B cell (primary cell): ENCODE measurements at regions not wholly inside any gene's neighbourhood (a gene's known extent, or its start where the extent isn't known, plus 50 kb on each side); places are given as distances from the start of the nearest gene placed in this dataset.

Experiments
- ATAC-seq: fragments of 200-7000 bp; cut with Tn5 transposase; one replicate; pipeline ENCODE4 v1.10.0; 2021; ENCODE audit warnings: low read depth, mild to moderate bottlenecking, moderate number of reproducible peaks, moderate library complexity
- CTCF ChIA-PET: fragments of 350-600 bp; sonication (Branson Sonifier 250); formaldehyde crosslinking; loops from one replicate; lab custom pipeline; 2021; ENCODE audit warnings: antibody characterized with exemption, inconsistent platforms; lab: Charles Lee
- POLR2A ChIA-PET: fragments of 350-600 bp; sonication (Branson Sonifier 250); formaldehyde crosslinking; loops from one replicate; lab custom pipeline; 2021; ENCODE audit warnings: antibody characterized with exemption; lab: Charles Lee
- DNase-seq: peaks from one replicate; pipeline ENCODE4 v3.0.0; 2013
- H2AFZ ChIP-seq: 2 replicates; pipeline ENCODE4 v1.6.1; 2012; ENCODE audit warnings: mild to moderate bottlenecking, low read depth, low read length; ENCODE audit not compliant: insufficient read depth, poor library complexity, severe bottlenecking
- H3K27ac ChIP-seq, 2 donors: 1 replicate in 1 of 2; 2 replicates in 1 of 2; pipeline ENCODE4 v1.5.1; 2012 to 2013; ENCODE audit warnings: low read length in 2 of 2, mild to moderate bottlenecking in 2 of 2, moderate library complexity in 1 of 2
- H3K27me3 ChIP-seq, 4 experiments: fragments of 200-600 bp in 1 of 4; sonication (generic) in 1 of 4; replicated peaks in 1 of 4; 1 replicate in 2 of 4; 2 replicates in 2 of 4; pipeline versions ENCODE4 v1.6.1 to v1.7.0; 2013 to 2016; ENCODE audit warnings: low read length in 3 of 4, mild to moderate bottlenecking in 2 of 4, mixed read lengths in 1 of 4, moderate library complexity in 1 of 4; ENCODE audit not compliant: insufficient read depth in 4 of 4, control insufficient read depth in 3 of 4; ENCODE audit errors: control extremely low read depth in 1 of 4
- H3K36me3 ChIP-seq, 2 experiments: replicated peaks in 1 of 2; 1 replicate in 1 of 2; 2 replicates in 1 of 2; pipeline versions ENCODE4 v1.6.1 to v1.7.1; 2013; ENCODE audit warnings: low read length in 1 of 2; ENCODE audit not compliant: insufficient read depth in 2 of 2, control insufficient read depth in 1 of 2; ENCODE audit errors: control extremely low read depth in 1 of 2, extremely low read depth in 1 of 2
- H3K4me1 ChIP-seq, 2 donors: fragments of 200-600 bp in 1 of 2; sonication (generic) in 1 of 2; 1 replicate in 1 of 2; 2 replicates in 1 of 2; pipeline versions ENCODE4 v1.5.1 to v1.6.1; 2013 to 2017; ENCODE audit warnings: low read length in 2 of 2; ENCODE audit not compliant: control insufficient read depth in 2 of 2, insufficient read depth in 2 of 2
- H3K4me2 ChIP-seq: replicated peaks from 2 replicates; pipeline ENCODE3; 2012; ENCODE audit warnings: mild to moderate bottlenecking, low read depth, low read length; ENCODE audit not compliant: poor library complexity, severe bottlenecking
- H3K4me3 ChIP-seq, 5 experiments: fragments of 200-600 bp in 1 of 5; sonication (generic) in 1 of 5; 1 replicate in 3 of 5; 2 replicates in 2 of 5; pipeline versions ENCODE4 v1.5.1 to v1.7.0; 2011 to 2016; ENCODE audit warnings: low read length in 4 of 5, mild to moderate bottlenecking in 4 of 5, low read depth in 2 of 5, control low read depth in 1 of 5, moderate library complexity in 1 of 5; ENCODE audit not compliant: insufficient read depth in 1 of 5; ENCODE audit errors: control extremely low read depth in 1 of 5, extremely low read depth in 1 of 5
- H3K79me2 ChIP-seq: fragments of 200-600 bp; sonication (generic); one replicate; pipeline ENCODE4 v1.6.0; 2016; ENCODE audit warnings: low read length; ENCODE audit not compliant: control insufficient read depth, insufficient read depth
- H3K9ac ChIP-seq: fragments of 200-600 bp; sonication (generic); 2 replicates; pipeline ENCODE4 v1.6.1; 2017; ENCODE audit warnings: mild to moderate bottlenecking, low read length, moderate library complexity
- H3K9me3 ChIP-seq, 3 donors: one replicate each; pipeline versions ENCODE4 v1.6.1 to v1.7.1; 2013; ENCODE audit warnings: low read length in 2 of 3; ENCODE audit not compliant: control insufficient read depth in 2 of 3, insufficient read depth in 1 of 3; ENCODE audit errors: control extremely low read depth in 1 of 3
- H4K20me1 ChIP-seq: 2 replicates; pipeline ENCODE4 v1.6.0; 2012; ENCODE audit warnings: mild to moderate bottlenecking, low read length; ENCODE audit not compliant: insufficient read depth, control insufficient read depth, poor library complexity, severe bottlenecking
- H3K27ac Mint-ChIP-seq: one replicate; pipeline ENCODE4 v1.8.0; 2021; ENCODE audit warnings: mixed read lengths
- H3K27me3 Mint-ChIP-seq: one replicate; pipeline ENCODE4 v1.8.0; 2021; ENCODE audit warnings: mixed read lengths
- H3K4me1 Mint-ChIP-seq: one replicate; pipeline ENCODE4 v1.8.0; 2021; ENCODE audit warnings: mixed read lengths
- H3K4me3 Mint-ChIP-seq: one replicate; pipeline ENCODE4 v1.8.0; 2021; ENCODE audit warnings: mixed read lengths
- H3K9me3 Mint-ChIP-seq: one replicate; pipeline ENCODE4 v1.8.0; 2022; ENCODE audit warnings: mixed read lengths; ENCODE audit not compliant: insufficient read depth
- EZH2 ChIP-seq: IDR thresholded peaks from 2 replicates; pipeline ENCODE4 v1.6.1; 2012; ENCODE audit warnings: borderline replicate concordance, low read depth, mild to moderate bottlenecking, moderate library complexity, low read length; ENCODE audit not compliant: insufficient read depth, poor library complexity, severe bottlenecking
- WGBS: methylation state at CpG from one replicate; pipeline ENCODE4 v1.1.5; 2013; ENCODE audit warnings: missing lambda C conversion rate; ENCODE audit not compliant: insufficient coverage; 5-methylcytosine and 5-hydroxymethylcytosine counted together
- intact Hi-C: fragments of 100-400 bp; cut with micrococcal nuclease; formaldehyde crosslinking; loops from one replicate; pipeline ENCODE4 v1.10.0; 2022
- TF ChIP-seq, protein P1 (sequence below): fragments of 200-600 bp; IDR thresholded peaks from one replicate; pipeline ENCODE4 v1.8.0; 2022; ENCODE audit warnings: antibody characterized with exemption, mild to moderate bottlenecking

DNA sequence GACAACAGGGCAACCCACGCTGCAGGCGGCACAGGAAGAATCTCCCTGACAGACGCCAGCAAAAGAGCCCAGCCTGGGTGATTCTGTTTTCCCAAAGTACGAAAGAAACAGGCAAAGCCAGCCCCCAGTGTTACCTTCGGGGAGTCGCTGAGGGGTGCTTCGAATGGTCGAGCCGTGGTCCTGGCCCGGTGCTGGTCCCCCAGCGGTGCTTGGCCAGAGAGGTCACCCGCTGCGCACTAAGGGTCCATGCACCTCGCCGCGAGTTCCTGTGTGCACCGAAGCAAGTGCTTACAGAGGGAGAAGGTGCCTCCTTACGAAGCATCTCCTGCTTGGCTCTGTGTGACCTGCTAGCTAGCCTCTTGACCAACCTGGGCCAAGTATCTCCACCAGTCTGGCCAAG is 77.1 kb downstream of the HMX1 start:
- Mint-ChIP-seq H3K4me3 (no peak overlapping the region), H3K27ac (no peak overlapping the region), H3K27me3 (no peaks in the 10 kb centered on the region), H3K9me3 (no peaks in the 10 kb centered on the region), H3K4me1 (no peaks in the 10 kb centered on the region)
- H3K4me1 ChIP-seq: no peaks in the 10 kb centered on the region
- no peak for DNase-seq
- intact Hi-C loops: no loop called here
- ChIA-PET CTCF (no interaction called here), POLR2A (no interaction called here)
- no peaks in the 10 kb centered on the region for H3K36me3 ChIP-seq
- H3K9me3 ChIP-seq: peaks cover 0 to 13% (median 0%) of the 10 kb centered on the region in 3 donors
- H3K4me3 ChIP-seq: no peak overlapping the region
- H3K27ac ChIP-seq: no peak overlapping the region
- H2AFZ ChIP-seq: no peak overlapping the region
- TF ChIP-seq, protein P1, sequence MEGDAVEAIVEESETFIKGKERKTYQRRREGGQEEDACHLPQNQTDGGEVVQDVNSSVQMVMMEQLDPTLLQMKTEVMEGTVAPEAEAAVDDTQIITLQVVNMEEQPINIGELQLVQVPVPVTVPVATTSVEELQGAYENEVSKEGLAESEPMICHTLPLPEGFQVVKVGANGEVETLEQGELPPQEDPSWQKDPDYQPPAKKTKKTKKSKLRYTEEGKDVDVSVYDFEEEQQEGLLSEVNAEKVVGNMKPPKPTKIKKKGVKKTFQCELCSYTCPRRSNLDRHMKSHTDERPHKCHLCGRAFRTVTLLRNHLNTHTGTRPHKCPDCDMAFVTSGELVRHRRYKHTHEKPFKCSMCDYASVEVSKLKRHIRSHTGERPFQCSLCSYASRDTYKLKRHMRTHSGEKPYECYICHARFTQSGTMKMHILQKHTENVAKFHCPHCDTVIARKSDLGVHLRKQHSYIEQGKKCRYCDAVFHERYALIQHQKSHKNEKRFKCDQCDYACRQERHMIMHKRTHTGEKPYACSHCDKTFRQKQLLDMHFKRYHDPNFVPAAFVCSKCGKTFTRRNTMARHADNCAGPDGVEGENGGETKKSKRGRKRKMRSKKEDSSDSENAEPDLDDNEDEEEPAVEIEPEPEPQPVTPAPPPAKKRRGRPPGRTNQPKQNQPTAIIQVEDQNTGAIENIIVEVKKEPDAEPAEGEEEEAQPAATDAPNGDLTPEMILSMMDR: no peak
- TF ChIP-seq EZH2: no peak
- no peak overlapping the region for H3K4me2 ChIP-seq
- no peak for ATAC-seq
- WGBS: 90% methylated on average over 18 of the region's 18 CpGs
- H4K20me1 ChIP-seq: no peaks in the 10 kb centered on the region
- no peak overlapping the region for H3K9ac ChIP-seq
- H3K27me3 ChIP-seq: no peaks in the 10 kb centered on the region
- no peaks in the 10 kb centered on the region for H3K79me2 ChIP-seq

DNA sequence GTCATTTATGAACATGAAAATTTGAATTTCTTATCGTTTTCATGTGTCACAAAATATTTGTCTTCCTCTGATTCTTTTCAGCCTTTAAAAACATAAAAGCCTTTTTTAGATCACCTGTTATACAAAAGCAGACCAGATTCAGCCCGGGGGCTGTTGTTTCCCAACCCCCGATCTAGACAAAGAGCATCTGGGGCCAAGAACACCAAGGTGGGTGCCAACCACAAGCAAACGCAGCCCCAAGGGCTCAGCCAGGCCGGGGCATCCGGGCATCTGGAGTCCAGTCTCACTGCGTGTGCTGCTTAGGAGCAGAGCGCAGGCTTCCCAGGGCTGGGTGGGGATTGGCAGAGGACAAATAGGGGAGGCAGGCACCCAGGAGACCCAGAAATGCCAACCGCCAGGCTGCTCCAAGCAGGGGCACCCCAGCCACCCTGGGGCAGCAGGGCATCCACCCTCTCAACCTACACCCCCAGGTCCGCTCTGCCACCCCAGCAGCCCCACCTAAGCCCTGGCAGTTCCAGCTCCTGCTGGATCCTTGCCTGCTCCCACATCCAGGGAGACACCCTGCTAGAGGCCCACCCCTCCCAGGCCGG is 78.0 kb downstream of the HMX1 start:
- ChIA-PET CTCF (no interaction called here), POLR2A (no interaction called here)
- H3K27ac Mint-ChIP-seq: no peak overlapping the region
- Histone ChIP-seq H3K4me1 (no peaks in the 10 kb centered on the region), H3K79me2 (no peaks in the 10 kb centered on the region), H4K20me1 (no peaks in the 10 kb centered on the region), H2AFZ (no peak overlapping the region), H3K27me3 (no peaks in the 10 kb centered on the region), H3K4me2 (no peak overlapping the region), H3K27ac (no peak overlapping the region), H3K4me3 (no peak overlapping the region), H3K36me3 (no peaks in the 10 kb centered on the region), H3K9ac (no peak overlapping the region), H3K9me3 (peaks cover 0 to 21% (median 0%) of the 10 kb centered on the region in 3 donors)
- no peak overlapping the region for H3K4me3 Mint-ChIP-seq
- TF ChIP-seq EZH2: no peak
- TF ChIP-seq, protein P1: no peak
- no peaks in the 10 kb centered on the region for H3K27me3 Mint-ChIP-seq
- H3K4me1 Mint-ChIP-seq: no peaks in the 10 kb centered on the region
- ATAC-seq (no peak), DNase-seq (no peak)
- no peaks in the 10 kb centered on the region for H3K9me3 Mint-ChIP-seq
- WGBS: 82% methylated on average over 11 of the region's 11 CpGs
- intact Hi-C loops: no loop called here
